ENCODE measurements at regions not wholly inside any gene's neighbourhood (a gene's known extent, or its start where the extent isn't known, plus 50 kb on each side); places are given as distances from the start of the nearest gene placed in this dataset.

GRCh38 chr5:168147106-168147505 lies 144.3 kb upstream of the WWC1 start:
- TF ChIP-seq CTCF (IDR thresholded peaks at IDR 0.05) (no peak), POLR2A (IDR thresholded peaks at IDR 0.05) (no peak)
